Neural cell (in vitro differentiated cells): ENCODE measurements at regions not wholly inside any gene's neighbourhood (a gene's known extent, or its start where the extent isn't known, plus 50 kb on each side); places are given as distances from the start of the nearest gene placed in this dataset.

Experiments
- H2AFZ ChIP-seq: fragments of 200-600, 300-800 bp; sonication (generic), shearing (Covaris generic); 2 replicates; pipeline ENCODE4 v1.6.0; 2014; ENCODE audit warnings: low read depth, mild to moderate bottlenecking, antibody characterized with exemption, low read length, moderate library complexity
- H3F3A ChIP-seq: fragments of 200-600 bp; shearing (Covaris generic); 2 replicates; pipeline ENCODE4 v1.6.1; 2016; ENCODE audit warnings: mild to moderate bottlenecking, moderate library complexity, mixed read lengths, antibody characterized with exemption, low read length; ENCODE audit not compliant: insufficient read depth, poor library complexity, severe bottlenecking
- H3K27ac ChIP-seq: fragments of 200-600, 300-800 bp; sonication (generic), shearing (Covaris generic); 2 replicates; pipeline ENCODE4 v1.5.1; 2014; ENCODE audit warnings: mild to moderate bottlenecking, low read length, moderate library complexity
- H3K27me3 ChIP-seq: fragments of 300-800, 200-600 bp; sonication (generic), shearing (Covaris generic); 2 replicates; pipeline ENCODE4 v1.6.0; 2014; ENCODE audit warnings: mild to moderate bottlenecking, low read depth, low read length, moderate library complexity; ENCODE audit not compliant: insufficient read depth
- H3K36me3 ChIP-seq: fragments of 300-800, 200-600 bp; sonication (generic), shearing (Covaris generic); 2 replicates; pipeline ENCODE4 v1.5.1; 2014; ENCODE audit warnings: mild to moderate bottlenecking, antibody characterized with exemption, low read length, moderate library complexity; ENCODE audit not compliant: insufficient read depth
- H3K4me2 ChIP-seq: fragments of 300-800, 200-600 bp; sonication (generic), shearing (Covaris generic); 2 replicates; pipeline ENCODE4 v1.6.0; 2014; ENCODE audit warnings: mild to moderate bottlenecking, low read length
- H3K4me3 ChIP-seq: fragments of 300-800, 200-600 bp; sonication (generic), shearing (Covaris generic); 2 replicates; pipeline ENCODE4 v1.5.1; 2014; ENCODE audit warnings: mild to moderate bottlenecking, low read length, moderate library complexity
- H3K79me2 ChIP-seq: fragments of 200-600 bp; shearing (Covaris generic); replicated peaks from 2 replicates; pipeline ENCODE4 v1.6.0; 2014; ENCODE audit warnings: mild to moderate bottlenecking, low read length, moderate library complexity; ENCODE audit not compliant: insufficient read depth
- H3K9ac ChIP-seq: fragments of 300-800, 200-600 bp; sonication (generic), shearing (Covaris generic); 2 replicates; pipeline ENCODE4 v1.6.1; 2016; ENCODE audit warnings: mild to moderate bottlenecking, low read length, mixed read lengths
- H3K9me2 ChIP-seq: fragments of 200-600 bp; shearing (Covaris generic); 2 replicates; pipeline ENCODE4 v1.6.1; 2016; ENCODE audit warnings: mild to moderate bottlenecking, low read length, mixed read lengths; ENCODE audit not compliant: insufficient read depth
- H3K9me3 ChIP-seq: fragments of 200-600, 300-800 bp; sonication (generic), shearing (Covaris generic); 2 replicates; pipeline ENCODE4 v1.6.1; 2016; ENCODE audit warnings: mild to moderate bottlenecking, mixed run types, low read length, moderate library complexity, mixed read lengths
- H4K20me1 ChIP-seq: fragments of 200-600 bp; shearing (Covaris generic); 2 replicates; pipeline ENCODE4 v1.6.1; 2016; ENCODE audit warnings: mild to moderate bottlenecking, mixed run types; ENCODE audit not compliant: insufficient read depth
- EP300 ChIP-seq: fragments of 450-650 bp; conservative IDR thresholded peaks from 2 replicates; pipeline ENCODE4 v1.6.1; 2014; ENCODE audit warnings: antibody characterized with exemption, mild to moderate bottlenecking, moderate library complexity; ENCODE audit not compliant: poor library complexity, severe bottlenecking
- EZH2 ChIP-seq: fragments of 200-600, 300-800 bp; shearing (Covaris generic), sonication (generic); IDR thresholded peaks from 2 replicates; pipeline ENCODE4 v1.6.1; 2014; ENCODE audit warnings: antibody characterized with exemption, low read length, borderline replicate concordance, mild to moderate bottlenecking; ENCODE audit not compliant: insufficient read depth, poor library complexity, severe bottlenecking
- MXI1 ChIP-seq: fragments of 450-650 bp; conservative IDR thresholded peaks from 2 replicates; pipeline ENCODE4 v1.6.1; 2014; ENCODE audit warnings: antibody characterized with exemption, mild to moderate bottlenecking; ENCODE audit not compliant: poor library complexity, severe bottlenecking
- POLR2AphosphoS5 ChIP-seq: IDR thresholded peaks from 2 replicates; pipeline ENCODE4 v1.6.1; 2012
- RAD21 ChIP-seq: fragments of 450-650 bp; conservative IDR thresholded peaks from 2 replicates; pipeline ENCODE4 v1.6.1; 2014; ENCODE audit warnings: antibody characterized with exemption, mild to moderate bottlenecking, moderate library complexity
- SMC3 ChIP-seq: fragments of 450-650 bp; conservative IDR thresholded peaks from 2 replicates; pipeline ENCODE4 v1.6.1; 2014; ENCODE audit warnings: antibody characterized with exemption, mild to moderate bottlenecking, moderate library complexity; ENCODE audit not compliant: poor library complexity
- TAF1 ChIP-seq: IDR thresholded peaks from 2 replicates; pipeline ENCODE4 v1.6.1; 2012; ENCODE audit warnings: low read depth
- TF ChIP-seq, protein P1 (sequence below): fragments of 450-650 bp; IDR thresholded peaks from 2 replicates; pipeline ENCODE4 v1.5.1; 2014; ENCODE audit warnings: antibody characterized with exemption, mild to moderate bottlenecking, moderate library complexity; ENCODE audit not compliant: poor library complexity, severe bottlenecking
- TF ChIP-seq, protein P2 (sequence below): IDR thresholded peaks from 2 replicates; pipeline ENCODE4 v1.6.1; 2012; ENCODE audit warnings: borderline replicate concordance

DNA sequence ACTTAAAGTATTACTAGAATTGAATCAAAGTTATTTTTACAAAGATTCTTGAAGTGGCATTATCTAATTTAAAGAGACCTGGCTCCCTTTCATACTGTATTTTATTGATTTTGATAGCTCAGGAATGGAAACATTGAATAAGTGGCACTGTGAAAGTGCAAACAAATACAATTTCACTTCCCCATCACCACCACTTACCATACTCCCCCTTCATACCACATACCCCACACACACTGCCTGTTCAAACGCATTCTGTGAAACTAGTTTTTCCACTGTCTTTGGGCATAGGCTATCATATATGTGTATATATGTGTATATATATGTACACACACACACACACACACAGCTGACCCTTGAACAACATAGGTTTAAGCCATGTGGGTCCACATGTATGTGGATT lies 62.1 kb upstream of the ATG10 start:
- TF ChIP-seq EZH2 (no peak), MXI1 (no peak), SMC3 (no peak), EP300 (no peak), POLR2AphosphoS5 (no peak), TAF1 (no peak), RAD21 (no peak)
- TF ChIP-seq, protein P1, sequence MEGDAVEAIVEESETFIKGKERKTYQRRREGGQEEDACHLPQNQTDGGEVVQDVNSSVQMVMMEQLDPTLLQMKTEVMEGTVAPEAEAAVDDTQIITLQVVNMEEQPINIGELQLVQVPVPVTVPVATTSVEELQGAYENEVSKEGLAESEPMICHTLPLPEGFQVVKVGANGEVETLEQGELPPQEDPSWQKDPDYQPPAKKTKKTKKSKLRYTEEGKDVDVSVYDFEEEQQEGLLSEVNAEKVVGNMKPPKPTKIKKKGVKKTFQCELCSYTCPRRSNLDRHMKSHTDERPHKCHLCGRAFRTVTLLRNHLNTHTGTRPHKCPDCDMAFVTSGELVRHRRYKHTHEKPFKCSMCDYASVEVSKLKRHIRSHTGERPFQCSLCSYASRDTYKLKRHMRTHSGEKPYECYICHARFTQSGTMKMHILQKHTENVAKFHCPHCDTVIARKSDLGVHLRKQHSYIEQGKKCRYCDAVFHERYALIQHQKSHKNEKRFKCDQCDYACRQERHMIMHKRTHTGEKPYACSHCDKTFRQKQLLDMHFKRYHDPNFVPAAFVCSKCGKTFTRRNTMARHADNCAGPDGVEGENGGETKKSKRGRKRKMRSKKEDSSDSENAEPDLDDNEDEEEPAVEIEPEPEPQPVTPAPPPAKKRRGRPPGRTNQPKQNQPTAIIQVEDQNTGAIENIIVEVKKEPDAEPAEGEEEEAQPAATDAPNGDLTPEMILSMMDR = no peak
- TF ChIP-seq, protein P2, sequence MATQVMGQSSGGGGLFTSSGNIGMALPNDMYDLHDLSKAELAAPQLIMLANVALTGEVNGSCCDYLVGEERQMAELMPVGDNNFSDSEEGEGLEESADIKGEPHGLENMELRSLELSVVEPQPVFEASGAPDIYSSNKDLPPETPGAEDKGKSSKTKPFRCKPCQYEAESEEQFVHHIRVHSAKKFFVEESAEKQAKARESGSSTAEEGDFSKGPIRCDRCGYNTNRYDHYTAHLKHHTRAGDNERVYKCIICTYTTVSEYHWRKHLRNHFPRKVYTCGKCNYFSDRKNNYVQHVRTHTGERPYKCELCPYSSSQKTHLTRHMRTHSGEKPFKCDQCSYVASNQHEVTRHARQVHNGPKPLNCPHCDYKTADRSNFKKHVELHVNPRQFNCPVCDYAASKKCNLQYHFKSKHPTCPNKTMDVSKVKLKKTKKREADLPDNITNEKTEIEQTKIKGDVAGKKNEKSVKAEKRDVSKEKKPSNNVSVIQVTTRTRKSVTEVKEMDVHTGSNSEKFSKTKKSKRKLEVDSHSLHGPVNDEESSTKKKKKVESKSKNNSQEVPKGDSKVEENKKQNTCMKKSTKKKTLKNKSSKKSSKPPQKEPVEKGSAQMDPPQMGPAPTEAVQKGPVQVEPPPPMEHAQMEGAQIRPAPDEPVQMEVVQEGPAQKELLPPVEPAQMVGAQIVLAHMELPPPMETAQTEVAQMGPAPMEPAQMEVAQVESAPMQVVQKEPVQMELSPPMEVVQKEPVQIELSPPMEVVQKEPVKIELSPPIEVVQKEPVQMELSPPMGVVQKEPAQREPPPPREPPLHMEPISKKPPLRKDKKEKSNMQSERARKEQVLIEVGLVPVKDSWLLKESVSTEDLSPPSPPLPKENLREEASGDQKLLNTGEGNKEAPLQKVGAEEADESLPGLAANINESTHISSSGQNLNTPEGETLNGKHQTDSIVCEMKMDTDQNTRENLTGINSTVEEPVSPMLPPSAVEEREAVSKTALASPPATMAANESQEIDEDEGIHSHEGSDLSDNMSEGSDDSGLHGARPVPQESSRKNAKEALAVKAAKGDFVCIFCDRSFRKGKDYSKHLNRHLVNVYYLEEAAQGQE = no peak
- Histone ChIP-seq H3K9me2 (no peaks in the 10 kb centered on the region), H3F3A (no peaks in the 10 kb centered on the region), H3K4me2 (no peak overlapping the region), H3K27me3 (no peaks in the 10 kb centered on the region), H3K4me3 (no peak overlapping the region), H2AFZ (no peak overlapping the region), H3K27ac (no peak overlapping the region), H3K79me2 (no peaks in the 10 kb centered on the region), H4K20me1 (no peaks in the 10 kb centered on the region), H3K9me3 (no peaks in the 10 kb centered on the region), H3K9ac (no peak overlapping the region), H3K36me3 (no peaks in the 10 kb centered on the region)

GRCh38 chr5:81908771-81909170 lies 63.1 kb upstream of the ATG10 start:
- no peaks in the 10 kb centered on the region for H3K36me3 ChIP-seq
- no peaks in the 10 kb centered on the region for H3K27me3 ChIP-seq
- H3K9ac ChIP-seq = no peak overlapping the region
- H3K9me2 ChIP-seq = no peaks in the 10 kb centered on the region
- no peaks in the 10 kb centered on the region for H3K79me2 ChIP-seq
- H3K4me2 ChIP-seq = no peak overlapping the region
- H4K20me1 ChIP-seq = no peaks in the 10 kb centered on the region
- TF ChIP-seq MXI1 (no peak), SMC3 (no peak), RAD21 (no peak), POLR2AphosphoS5 (no peak), EP300 (no peak), TAF1 (no peak)
- no peak overlapping the region for H3K4me3 ChIP-seq
- H3K27ac ChIP-seq = no peak overlapping the region
- no peaks in the 10 kb centered on the region for H3F3A ChIP-seq
- H2AFZ ChIP-seq = no peak overlapping the region
- H3K9me3 ChIP-seq = no peaks in the 10 kb centered on the region

GRCh38 chr5:81908044-81908443 lies 63.8 kb upstream of the ATG10 start:
- Histone ChIP-seq H3K27ac (no peak overlapping the region), H2AFZ (no peak overlapping the region), H3K9ac (no peak overlapping the region), H3K79me2 (no peaks in the 10 kb centered on the region), H3K9me3 (no peaks in the 10 kb centered on the region), H3K9me2 (no peaks in the 10 kb centered on the region), H3K4me2 (no peak overlapping the region), H3F3A (no peaks in the 10 kb centered on the region), H4K20me1 (no peaks in the 10 kb centered on the region), H3K27me3 (no peaks in the 10 kb centered on the region), H3K36me3 (no peaks in the 10 kb centered on the region), H3K4me3 (no peak overlapping the region)
- TF ChIP-seq EZH2 = no peak
- no peak for TF ChIP-seq SMC3
- no peak for TF ChIP-seq EP300
- TF ChIP-seq, protein P1 = no peak
